ENCODE measurements at regions not wholly inside any gene's neighbourhood (a gene's known extent, or its start where the extent isn't known, plus 50 kb on each side); places are given as distances from the start of the nearest gene placed in this dataset.

DNA sequence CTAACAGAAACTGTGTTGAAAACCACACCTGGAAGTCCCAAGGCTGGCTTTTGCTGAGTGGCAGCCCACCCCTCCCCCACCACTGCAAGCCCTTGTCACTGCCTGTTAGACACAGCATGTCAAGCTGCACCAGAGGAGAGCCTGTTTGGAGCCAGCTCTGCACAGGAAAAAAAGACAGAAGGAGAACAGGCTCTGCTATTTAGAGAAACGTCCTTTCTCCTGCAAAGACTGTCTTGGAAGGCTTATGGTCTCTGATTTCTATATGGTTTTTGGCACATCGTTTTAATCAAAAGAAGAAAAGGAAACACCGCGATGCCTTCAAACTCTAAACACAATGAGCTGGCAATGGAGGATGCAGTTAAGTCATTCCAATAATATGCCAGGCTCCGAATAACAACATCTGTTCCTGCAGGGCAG is 275.5 kb downstream of the MAP2K4 start:
- Histone ChIP-seq H3K36me3 (ENCODE audit: insufficient read depth, low read depth, low read length) (no peaks in the 10 kb centered on the region), H3K4me1 (ENCODE audit: insufficient read depth, low read length) (peaks cover 9% of the 10 kb centered on the region; the same call in 1 of the 2 replicates), H3K9ac (ENCODE audit: low read depth, low read length) (no peak overlapping the region)

GRCh38 chr17:12301551-12301950 is 280.9 kb downstream of the MAP2K4 start:
- H3K27ac ChIP-seq (ENCODE audit: low read length) = no peak overlapping the region
- peaks cover under 1% of the 10 kb centered on the region; the same call in 1 of the 2 replicates for H3K4me1 ChIP-seq (ENCODE audit: insufficient read depth, low read length)
- H3K27me3 ChIP-seq (ENCODE audit: insufficient read depth, low read length) = no peaks in the 10 kb centered on the region

More for the DNA sequence above, 275.5 kb downstream of the MAP2K4 start:
- no peak overlapping the region for H3K27ac ChIP-seq (ENCODE audit: low read length)
- H3K4me3 ChIP-seq (ENCODE audit: low read length) = peak overlapping the region; percentile 19; the same call in 1 of the 2 replicates
- H3K9me3 ChIP-seq (ENCODE audit: insufficient read depth, low read depth, low read length) = no peaks in the 10 kb centered on the region
- no peaks in the 10 kb centered on the region for H3K27me3 ChIP-seq (ENCODE audit: insufficient read depth, low read length)

GRCh38 chr17:12302711-12303110 is 282.0 kb downstream of the MAP2K4 start:
- Histone ChIP-seq H3K27me3 (ENCODE audit: insufficient read depth, low read length) (no peaks in the 10 kb centered on the region), H3K27ac (ENCODE audit: low read length) (no peak overlapping the region), H3K4me1 (ENCODE audit: insufficient read depth, low read length) (no peaks in the 10 kb centered on the region), H3K36me3 (ENCODE audit: insufficient read depth, low read depth, low read length) (no peaks in the 10 kb centered on the region), H3K9me3 (ENCODE audit: insufficient read depth, low read depth, low read length) (peaks cover 5% of the 10 kb centered on the region; the same call in 1 of the 2 replicates), H3K4me3 (ENCODE audit: low read length) (no peak overlapping the region), H3K9ac (ENCODE audit: low read depth, low read length) (no peak overlapping the region)

More at GRCh38 chr17:12301551-12301950, 280.9 kb downstream of the MAP2K4 start:
- H3K9me3 ChIP-seq (ENCODE audit: insufficient read depth, low read depth, low read length) = peaks cover 5% of the 10 kb centered on the region; the same call in 1 of the 2 replicates
- H3K4me3 ChIP-seq (ENCODE audit: low read length) = no peak overlapping the region
- no peaks in the 10 kb centered on the region for H3K36me3 ChIP-seq (ENCODE audit: insufficient read depth, low read depth, low read length)
- no peak overlapping the region for H3K9ac ChIP-seq (ENCODE audit: low read depth, low read length)

DNA sequence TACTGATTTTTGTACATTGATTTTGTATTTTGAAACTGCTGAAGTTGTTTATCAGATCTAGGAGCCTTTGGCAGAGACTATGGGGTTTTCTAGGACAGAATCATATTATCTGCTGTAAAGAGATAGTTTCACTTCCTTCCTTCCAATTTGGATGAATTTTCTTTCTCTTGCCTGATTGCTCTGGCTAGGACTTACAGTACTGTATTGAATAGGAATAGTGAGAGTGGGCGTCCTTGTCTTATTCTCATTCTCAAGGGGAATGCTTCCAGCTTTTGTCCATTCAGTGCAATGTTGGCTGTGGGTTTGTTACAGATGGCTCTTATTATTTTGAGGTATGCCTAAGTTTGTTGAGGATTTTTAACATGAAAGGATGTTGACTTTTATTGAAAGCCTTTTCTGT is 290.1 kb downstream of the MAP2K4 start:
- H3K4me3 ChIP-seq (ENCODE audit: low read length) = no peak overlapping the region
- H3K27ac ChIP-seq (ENCODE audit: low read length) = no peak overlapping the region
- H3K36me3 ChIP-seq (ENCODE audit: insufficient read depth, low read depth, low read length) = no peaks in the 10 kb centered on the region
- no peaks in the 10 kb centered on the region for H3K27me3 ChIP-seq (ENCODE audit: insufficient read depth, low read length)
- no peak overlapping the region for H3K9ac ChIP-seq (ENCODE audit: low read depth, low read length)
- H3K4me1 ChIP-seq (ENCODE audit: insufficient read depth, low read length) = no peaks in the 10 kb centered on the region
- peaks cover 11% of the 10 kb centered on the region; the same call in 1 of the 2 replicates for H3K9me3 ChIP-seq (ENCODE audit: insufficient read depth, low read depth, low read length)

- Histone ChIP-seq H3K9me3 (ENCODE audit: insufficient read depth, low read depth, low read length) (peaks cover 11% of the 10 kb centered on the region; the same call in 1 of the 2 replicates), H3K4me3 (ENCODE audit: low read length) (no peak overlapping the region), H3K27ac (ENCODE audit: low read length) (no peak overlapping the region), H3K27me3 (ENCODE audit: insufficient read depth, low read length) (no peaks in the 10 kb centered on the region), H3K4me1 (ENCODE audit: insufficient read depth, low read length) (no peaks in the 10 kb centered on the region), H3K36me3 (ENCODE audit: insufficient read depth, low read depth, low read length) (no peaks in the 10 kb centered on the region), H3K9ac (ENCODE audit: low read depth, low read length) (no peak overlapping the region)
Observed at GRCh38 chr17:12312692-12313091, 292.0 kb downstream of the MAP2K4 start.

- Histone ChIP-seq H3K4me1 (ENCODE audit: insufficient read depth, low read length) (no peaks in the 10 kb centered on the region), H3K36me3 (ENCODE audit: insufficient read depth, low read depth, low read length) (no peaks in the 10 kb centered on the region), H3K9me3 (ENCODE audit: insufficient read depth, low read depth, low read length) (peaks cover 11% of the 10 kb centered on the region; the same call in 1 of the 2 replicates), H3K27me3 (ENCODE audit: insufficient read depth, low read length) (no peaks in the 10 kb centered on the region), H3K9ac (ENCODE audit: low read depth, low read length) (no peak overlapping the region), H3K27ac (ENCODE audit: low read length) (no peak overlapping the region), H3K4me3 (ENCODE audit: low read length) (no peak overlapping the region)
Observed at GRCh38 chr17:12313786-12314185, 293.1 kb downstream of the MAP2K4 start.

DNA sequence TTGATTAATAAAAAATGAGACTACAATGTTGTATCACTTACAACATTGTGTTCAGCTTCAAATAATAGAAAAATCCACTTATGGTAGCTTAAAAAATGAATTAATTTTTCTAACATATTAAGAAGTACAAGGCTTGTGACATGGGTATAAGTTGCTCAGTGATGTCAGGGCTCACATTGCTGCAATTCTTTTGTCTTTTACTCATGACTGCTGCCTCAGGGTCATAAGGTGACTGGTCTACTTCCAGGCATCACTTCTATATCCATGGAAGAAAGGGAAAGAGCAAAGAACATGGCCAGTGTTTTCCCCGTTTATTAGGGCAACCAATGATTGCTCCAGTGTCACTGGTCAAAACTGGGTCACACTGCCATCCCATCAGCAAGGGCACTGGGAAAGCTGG is 295.3 kb downstream of the MAP2K4 start:
- Histone ChIP-seq H3K9ac (ENCODE audit: low read depth, low read length) (no peak overlapping the region), H3K27me3 (ENCODE audit: insufficient read depth, low read length) (no peaks in the 10 kb centered on the region), H3K4me3 (ENCODE audit: low read length) (no peak overlapping the region), H3K27ac (ENCODE audit: low read length) (no peak overlapping the region), H3K4me1 (ENCODE audit: insufficient read depth, low read length) (no peaks in the 10 kb centered on the region), H3K36me3 (ENCODE audit: insufficient read depth, low read depth, low read length) (no peaks in the 10 kb centered on the region), H3K9me3 (ENCODE audit: insufficient read depth, low read depth, low read length) (peaks cover 11% of the 10 kb centered on the region; the same call in 1 of the 2 replicates)

DNA sequence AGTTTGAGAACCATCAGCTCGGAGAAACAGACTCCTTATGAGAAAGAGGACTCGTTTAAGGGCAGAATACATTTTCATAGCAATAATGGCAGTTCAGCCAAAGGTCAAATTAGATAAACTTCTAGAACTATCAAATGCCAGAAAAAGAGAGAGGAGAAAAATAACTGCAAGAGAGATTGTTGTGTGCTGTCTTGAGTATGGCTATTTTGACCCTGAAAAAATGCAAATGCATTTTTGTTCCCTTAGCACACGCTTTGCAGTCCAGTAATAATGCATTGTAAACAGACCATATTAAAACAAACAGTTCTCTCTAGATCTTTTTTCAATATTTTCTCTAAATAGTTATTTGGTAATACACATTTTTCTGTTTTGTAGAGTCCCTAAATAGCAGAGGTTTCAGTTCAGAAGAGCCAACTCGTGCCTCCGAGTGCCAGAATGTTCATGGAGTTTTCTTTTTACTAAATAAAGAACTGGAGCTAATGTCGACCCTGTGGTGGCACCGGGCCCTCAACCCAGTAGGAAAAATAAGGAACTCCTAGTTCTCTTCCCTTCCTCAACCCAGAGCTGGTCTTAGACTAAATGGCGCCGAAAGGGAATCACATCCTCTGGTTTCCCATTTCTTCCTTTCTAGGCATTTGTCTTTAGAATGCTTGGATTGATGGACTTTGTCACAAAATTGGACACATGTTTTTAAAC is 298.0 kb downstream of the MAP2K4 start:
- Histone ChIP-seq H3K4me1 (ENCODE audit: insufficient read depth, low read length) (no peaks in the 10 kb centered on the region), H3K36me3 (ENCODE audit: insufficient read depth, low read depth, low read length) (no peaks in the 10 kb centered on the region), H3K27me3 (ENCODE audit: insufficient read depth, low read length) (no peaks in the 10 kb centered on the region), H3K9ac (ENCODE audit: low read depth, low read length) (no peak overlapping the region), H3K27ac (ENCODE audit: low read length) (no peak overlapping the region), H3K4me3 (ENCODE audit: low read length) (no peak overlapping the region), H3K9me3 (ENCODE audit: insufficient read depth, low read depth, low read length) (no peaks in the 10 kb centered on the region)

GRCh38 chr17:12320286-12320685 is 299.6 kb downstream of the MAP2K4 start:
- Histone ChIP-seq H3K36me3 (ENCODE audit: insufficient read depth, low read depth, low read length) (no peaks in the 10 kb centered on the region), H3K27me3 (ENCODE audit: insufficient read depth, low read length) (no peaks in the 10 kb centered on the region), H3K4me3 (ENCODE audit: low read length) (no peak overlapping the region), H3K9me3 (ENCODE audit: insufficient read depth, low read depth, low read length) (0 out of 2 replicates have a peak, but pooled peaks cover 2% of the 10 kb centered on the region), H3K9ac (ENCODE audit: low read depth, low read length) (no peak overlapping the region), H3K4me1 (ENCODE audit: insufficient read depth, low read length) (no peaks in the 10 kb centered on the region), H3K27ac (ENCODE audit: low read length) (no peak overlapping the region)

DNA sequence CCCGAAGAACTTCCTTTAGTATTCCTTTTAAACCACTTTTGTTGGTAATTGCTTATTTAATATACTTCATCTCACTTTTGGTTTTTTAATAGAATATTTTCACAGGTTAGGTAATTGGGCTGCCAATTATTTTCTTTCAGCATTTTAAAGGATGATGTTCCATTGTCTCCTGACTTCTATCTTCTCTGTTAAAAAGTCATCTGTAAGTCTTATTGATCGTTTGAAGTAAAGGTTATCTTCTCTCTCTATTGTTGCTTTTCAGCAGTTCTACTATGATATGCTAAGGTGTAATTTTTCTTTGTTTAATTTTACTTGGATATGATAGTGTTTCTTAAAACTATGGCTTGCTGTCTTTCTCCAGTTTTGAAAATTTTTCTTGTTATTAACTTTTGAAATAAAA is 307.5 kb downstream of the MAP2K4 start:
- Histone ChIP-seq H3K27ac (ENCODE audit: low read length) (no peak overlapping the region), H3K4me1 (ENCODE audit: insufficient read depth, low read length) (no peaks in the 10 kb centered on the region), H3K36me3 (ENCODE audit: insufficient read depth, low read depth, low read length) (no peaks in the 10 kb centered on the region), H3K9me3 (ENCODE audit: insufficient read depth, low read depth, low read length) (peaks cover 43% of the 10 kb centered on the region), H3K9ac (ENCODE audit: low read depth, low read length) (no peak overlapping the region), H3K27me3 (ENCODE audit: insufficient read depth, low read length) (no peaks in the 10 kb centered on the region), H3K4me3 (ENCODE audit: low read length) (no peak overlapping the region)

GRCh38 chr17:12330456-12330855 is 309.8 kb downstream of the MAP2K4 start:
- Histone ChIP-seq H3K4me3 (ENCODE audit: low read length) (no peak overlapping the region), H3K27ac (ENCODE audit: low read length) (no peak overlapping the region)

GRCh38 chr17:12341328-12341727 is 320.7 kb downstream of the MAP2K4 start:
- Histone ChIP-seq H3K36me3 (ENCODE audit: insufficient read depth, low read depth, low read length) (no peaks in the 10 kb centered on the region), H3K4me3 (ENCODE audit: low read length) (no peak overlapping the region), H3K4me1 (ENCODE audit: insufficient read depth, low read length) (no peaks in the 10 kb centered on the region), H3K27ac (ENCODE audit: low read length) (no peak overlapping the region), H3K27me3 (ENCODE audit: insufficient read depth, low read length) (no peaks in the 10 kb centered on the region), H3K9me3 (ENCODE audit: insufficient read depth, low read depth, low read length) (no peaks in the 10 kb centered on the region; the same call in 1 of the 2 replicates), H3K9ac (ENCODE audit: low read depth, low read length) (no peak overlapping the region)

More at GRCh38 chr17:12330456-12330855, 309.8 kb downstream of the MAP2K4 start:
- H3K27me3 ChIP-seq (ENCODE audit: insufficient read depth, low read length) = no peaks in the 10 kb centered on the region
- peaks cover 40% of the 10 kb centered on the region for H3K9me3 ChIP-seq (ENCODE audit: insufficient read depth, low read depth, low read length)
- H3K4me1 ChIP-seq (ENCODE audit: insufficient read depth, low read length) = no peaks in the 10 kb centered on the region
- no peak overlapping the region for H3K9ac ChIP-seq (ENCODE audit: low read depth, low read length)
- H3K36me3 ChIP-seq (ENCODE audit: insufficient read depth, low read depth, low read length) = no peaks in the 10 kb centered on the region
